ENCODE measurements at regions not wholly inside any gene's neighbourhood (a gene's known extent, or its start where the extent isn't known, plus 50 kb on each side); places are given as distances from the start of the nearest gene placed in this dataset.

DNA sequence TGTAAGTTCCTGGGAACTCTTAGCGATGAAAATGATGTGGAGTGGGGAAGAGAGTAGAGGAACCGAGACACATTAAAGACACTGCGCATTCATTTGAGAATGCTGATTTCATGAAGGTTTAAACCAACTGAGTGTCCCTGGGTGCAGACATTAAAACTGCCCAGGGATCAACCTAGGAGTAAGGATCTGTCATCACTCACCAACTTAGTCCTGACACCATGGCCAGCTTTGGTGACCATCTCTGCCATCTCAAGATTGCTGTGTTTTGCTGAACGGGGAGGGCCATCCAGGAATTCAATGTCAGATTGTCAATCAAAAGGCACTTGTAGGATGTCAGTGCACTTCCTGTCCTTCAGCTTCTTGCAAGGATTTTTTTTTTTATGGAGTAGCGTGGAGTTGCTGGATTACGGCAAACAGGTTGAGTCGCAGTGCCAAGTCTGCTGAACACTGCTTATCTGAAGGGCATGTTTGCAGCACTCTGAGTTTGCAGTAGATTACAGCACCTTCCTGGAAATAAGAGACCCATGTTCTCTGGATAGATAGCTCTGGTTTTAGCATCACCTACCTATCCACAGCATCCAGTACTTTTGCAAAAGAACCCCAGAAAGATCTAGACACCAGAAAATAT is 258.1 kb upstream of the IRX3 start:
- TF ChIP-seq, protein P1, sequence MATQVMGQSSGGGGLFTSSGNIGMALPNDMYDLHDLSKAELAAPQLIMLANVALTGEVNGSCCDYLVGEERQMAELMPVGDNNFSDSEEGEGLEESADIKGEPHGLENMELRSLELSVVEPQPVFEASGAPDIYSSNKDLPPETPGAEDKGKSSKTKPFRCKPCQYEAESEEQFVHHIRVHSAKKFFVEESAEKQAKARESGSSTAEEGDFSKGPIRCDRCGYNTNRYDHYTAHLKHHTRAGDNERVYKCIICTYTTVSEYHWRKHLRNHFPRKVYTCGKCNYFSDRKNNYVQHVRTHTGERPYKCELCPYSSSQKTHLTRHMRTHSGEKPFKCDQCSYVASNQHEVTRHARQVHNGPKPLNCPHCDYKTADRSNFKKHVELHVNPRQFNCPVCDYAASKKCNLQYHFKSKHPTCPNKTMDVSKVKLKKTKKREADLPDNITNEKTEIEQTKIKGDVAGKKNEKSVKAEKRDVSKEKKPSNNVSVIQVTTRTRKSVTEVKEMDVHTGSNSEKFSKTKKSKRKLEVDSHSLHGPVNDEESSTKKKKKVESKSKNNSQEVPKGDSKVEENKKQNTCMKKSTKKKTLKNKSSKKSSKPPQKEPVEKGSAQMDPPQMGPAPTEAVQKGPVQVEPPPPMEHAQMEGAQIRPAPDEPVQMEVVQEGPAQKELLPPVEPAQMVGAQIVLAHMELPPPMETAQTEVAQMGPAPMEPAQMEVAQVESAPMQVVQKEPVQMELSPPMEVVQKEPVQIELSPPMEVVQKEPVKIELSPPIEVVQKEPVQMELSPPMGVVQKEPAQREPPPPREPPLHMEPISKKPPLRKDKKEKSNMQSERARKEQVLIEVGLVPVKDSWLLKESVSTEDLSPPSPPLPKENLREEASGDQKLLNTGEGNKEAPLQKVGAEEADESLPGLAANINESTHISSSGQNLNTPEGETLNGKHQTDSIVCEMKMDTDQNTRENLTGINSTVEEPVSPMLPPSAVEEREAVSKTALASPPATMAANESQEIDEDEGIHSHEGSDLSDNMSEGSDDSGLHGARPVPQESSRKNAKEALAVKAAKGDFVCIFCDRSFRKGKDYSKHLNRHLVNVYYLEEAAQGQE (IDR thresholded peaks at IDR 0.05; ENCODE audit: low read depth), result no peak
- TF ChIP-seq NFIC (IDR thresholded peaks at IDR 0.05) (no peak), CREB1 (IDR thresholded peaks at IDR 0.05; ENCODE audit: low read depth) (no peak), RAD21 (IDR thresholded peaks at IDR 0.05; ENCODE audit: low read depth) (no peak), FOXM1 (IDR thresholded peaks at IDR 0.05; ENCODE audit: borderline replicate concordance, low read depth) (no peak), EP300 (IDR thresholded peaks at IDR 0.05; ENCODE audit: borderline replicate concordance) (no peak), CEBPB (IDR thresholded peaks at IDR 0.05) (no peak), YY1 (IDR thresholded peaks at IDR 0.05; ENCODE audit: low read depth) (no peak), TAF1 (IDR thresholded peaks at IDR 0.05; ENCODE audit: low read depth) (no peak), TCF12 (IDR thresholded peaks at IDR 0.05; ENCODE audit: low read depth) (no peak), TEAD4 (IDR thresholded peaks at IDR 0.05) (no peak)
- TF ChIP-seq, protein P2, sequence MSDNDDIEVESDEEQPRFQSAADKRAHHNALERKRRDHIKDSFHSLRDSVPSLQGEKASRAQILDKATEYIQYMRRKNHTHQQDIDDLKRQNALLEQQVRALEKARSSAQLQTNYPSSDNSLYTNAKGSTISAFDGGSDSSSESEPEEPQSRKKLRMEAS (IDR thresholded peaks at IDR 0.05), result no peak
